RWPE1 (cell line): ENCODE measurements at regions not wholly inside any gene's neighbourhood (a gene's known extent, or its start where the extent isn't known, plus 50 kb on each side); places are given as distances from the start of the nearest gene placed in this dataset.

Experiments used
- CTCF ChIA-PET: fragments of 350-600 bp; sonication (Branson Sonifier 250); formaldehyde crosslinking; extraction: SDS; loops from one replicate; lab custom pipeline; 2021; lab: Yijun Ruan, JAX
- POLR2A ChIA-PET: fragments of 400-600 bp; formaldehyde crosslinking; extraction: SDS; loops from one replicate; lab custom pipeline; 2020; ENCODE audit warnings: antibody characterized with exemption; ENCODE audit not compliant: low non-redundant PET; lab: Yijun Ruan, JAX
- DNase-seq: peaks from one replicate; pipeline ENCODE4 v3.0.0; 2012; ENCODE audit warnings: low spot score
- H3K27ac ChIP-seq: fragments of 450-650 bp; 2 replicates; pipeline ENCODE4 v1.5.1; 2017
- CTCF ChIP-seq: fragments of 450-650 bp; conservative IDR thresholded peaks from 2 replicates; pipeline ENCODE4 v1.5.1; 2017; ENCODE audit warnings: low read depth, mild to moderate bottlenecking

DNA sequence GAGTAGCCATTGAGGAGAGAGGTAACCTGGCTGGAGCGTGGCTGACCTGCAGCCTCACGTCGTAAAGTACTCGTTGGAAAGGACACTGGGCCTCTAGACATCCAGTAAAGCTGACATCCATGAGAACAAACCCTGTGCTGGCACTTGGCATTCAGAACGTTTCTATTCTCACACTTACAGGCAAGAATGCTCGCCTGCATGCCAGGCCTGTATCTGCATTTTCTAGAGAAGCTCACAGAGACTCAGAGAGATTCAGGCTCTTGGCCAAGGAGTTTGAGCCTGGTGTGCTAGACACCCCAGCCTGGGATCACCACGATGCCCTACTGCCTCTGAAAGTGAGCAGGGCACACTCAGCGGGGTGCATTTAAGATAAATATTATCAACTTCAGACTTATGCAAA is 379.8 kb upstream of the CDH4 start:
- no peak overlapping the region for H3K27ac ChIP-seq
- ChIA-PET CTCF (interaction anchor here (0.7 kb wide), 1 partner anchor 63 kb away, joined by 3 read pairs; no protein-coding TSS in a partner anchor), POLR2A (no interaction called here)
- no peak for DNase-seq
- no peak for TF ChIP-seq CTCF

- DNase-seq: no peak
- POLR2A ChIA-PET: no interaction called here
- CTCF ChIA-PET: interaction anchor here (0.6 kb wide), 1 partner anchor 291 kb away, joined by 3 read pairs; no protein-coding TSS in a partner anchor
- H3K27ac ChIP-seq: no peak overlapping the region
- no peak for TF ChIP-seq CTCF
Observed at GRCh38 chr20:60877071-60877857, 374.8 kb upstream of the CDH4 start.

DNA sequence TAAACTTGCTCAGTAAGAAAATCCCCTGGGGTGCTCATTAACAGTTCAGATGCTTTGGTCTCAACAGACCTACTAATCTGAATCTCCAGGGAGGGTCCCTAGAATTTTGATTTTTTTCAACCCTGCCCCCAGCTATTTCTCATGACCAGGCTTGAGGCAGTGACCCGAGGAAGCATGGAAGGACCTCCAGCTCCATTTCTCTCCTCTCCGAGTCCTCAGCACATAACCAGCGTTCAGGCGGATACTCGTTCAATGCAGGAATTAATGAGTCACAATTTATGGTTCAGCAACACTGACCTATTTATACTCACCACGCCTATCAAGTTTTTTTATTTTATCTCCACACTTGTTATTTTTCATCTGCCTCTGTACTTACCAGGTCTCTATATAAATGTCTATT is 369.2 kb upstream of the CDH4 start:
- no peak for DNase-seq
- TF ChIP-seq CTCF: no peak
- ChIA-PET POLR2A (no interaction called here), CTCF (interaction anchor here (0.7 kb wide), 1 partner anchor 381 kb away, joined by 5 read pairs; no protein-coding TSS in a partner anchor)
- H3K27ac ChIP-seq: no peak overlapping the region

DNA sequence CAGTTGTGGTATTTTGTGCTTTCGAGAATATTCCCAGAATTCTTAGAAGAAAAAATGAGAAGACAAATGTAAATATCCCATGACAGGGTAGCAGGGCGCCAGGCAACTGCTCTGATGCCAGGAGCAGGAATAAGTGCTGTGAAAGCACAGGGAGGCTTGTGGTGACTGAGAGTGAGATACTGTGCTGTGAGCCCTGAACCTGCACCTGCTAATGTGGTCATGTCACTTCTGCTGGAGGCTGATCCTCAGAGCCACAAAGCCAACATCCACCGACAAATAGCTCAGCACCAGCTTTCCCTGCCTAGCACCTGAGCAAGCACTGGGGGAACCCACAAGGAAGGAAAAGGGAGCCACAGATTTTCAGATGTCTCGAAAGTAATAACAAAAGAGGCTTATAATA is 368.6 kb upstream of the CDH4 start:
- TF ChIP-seq CTCF: no peak
- no peak overlapping the region for H3K27ac ChIP-seq
- no peak for DNase-seq
- ChIA-PET CTCF (no interaction called here), POLR2A (no interaction called here)

- CTCF ChIA-PET: no interaction called here
Observed at GRCh38 chr20:60884277-60884676, 367.8 kb upstream of the CDH4 start.

GRCh38 chr20:60888771-60889170 is 363.3 kb upstream of the CDH4 start:
- DNase-seq: no peak
- POLR2A ChIA-PET: no interaction called here
- H3K27ac ChIP-seq: no peak overlapping the region
- CTCF ChIA-PET: interaction anchor here (0.6 kb wide), 1 partner anchor 12 kb away, joined by 4 read pairs; no protein-coding TSS in a partner anchor
- no peak for TF ChIP-seq CTCF

More at GRCh38 chr20:60884277-60884676, 367.8 kb upstream of the CDH4 start:
- POLR2A ChIA-PET: no interaction called here
- no peak for TF ChIP-seq CTCF
- H3K27ac ChIP-seq: no peak overlapping the region
- DNase-seq: no peak
